ENCODE measurements at regions not wholly inside any gene's neighbourhood (a gene's known extent, or its start where the extent isn't known, plus 50 kb on each side); places are given as distances from the start of the nearest gene placed in this dataset.
"Not testable (repeated sequence)": the region's sequence is repeated elsewhere in the genome, so short reads cannot be mapped to it uniquely, and the experiment has no call there.

DNA sequence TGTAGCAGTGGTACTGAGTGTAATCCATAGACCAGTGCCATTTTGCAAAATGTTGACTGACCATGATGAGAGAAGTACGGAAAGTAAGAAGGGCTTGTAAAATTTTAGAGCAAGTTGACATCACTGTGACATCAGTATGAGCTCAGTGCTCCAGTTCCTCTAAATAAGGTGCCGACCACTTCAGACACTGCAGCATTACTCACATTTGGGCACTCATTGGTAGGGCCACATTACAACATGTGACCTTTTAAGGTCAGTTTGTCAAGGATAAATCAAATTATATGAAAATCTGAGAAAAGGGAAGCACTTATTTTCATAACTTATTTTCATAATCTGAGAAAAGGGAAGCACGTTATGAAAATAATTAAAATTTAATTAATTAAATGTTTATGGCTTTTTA is 128.0 kb upstream of the ERG start:
- Mint-ChIP-seq H3K4me1 (no peaks in the 10 kb centered on the region), H3K36me3 (ENCODE audit: low read depth) (no peaks in the 10 kb centered on the region), H3K4me3 (no peak overlapping the region), H3K9me3 (peaks cover 9% of the 10 kb centered on the region), H3K27me3 (peaks cover 7% of the 10 kb centered on the region), H3K27ac (no peak overlapping the region)
- DNase-seq (no peak), ATAC-seq (no peak)

DNA sequence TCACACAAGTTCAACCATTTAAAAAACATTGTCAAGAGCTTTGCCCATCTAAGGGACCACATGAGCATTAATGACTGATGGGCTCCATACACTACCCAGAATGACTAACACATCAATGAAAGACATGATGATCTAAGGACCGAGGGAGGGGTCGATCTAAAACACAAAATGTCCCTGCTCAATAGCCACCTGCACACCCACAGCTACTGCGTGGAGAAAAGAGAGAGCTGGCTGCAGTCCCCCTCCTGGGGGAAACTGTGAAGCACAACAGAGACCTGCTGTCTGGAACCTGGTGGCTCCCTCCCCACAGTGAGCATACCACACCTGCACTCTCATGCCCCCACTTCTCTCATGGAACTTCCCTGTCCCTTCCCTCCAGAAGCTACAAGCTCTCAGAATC is 130.1 kb upstream of the ERG start:
- Mint-ChIP-seq H3K4me3 (no peak overlapping the region), H3K27me3 (peaks cover 9% of the 10 kb centered on the region), H3K9me3 (peaks cover 20% of the 10 kb centered on the region), H3K4me1 (no peaks in the 10 kb centered on the region), H3K27ac (no peak overlapping the region), H3K36me3 (ENCODE audit: low read depth) (peaks cover 2% of the 10 kb centered on the region)
- ATAC-seq, result no peak
- no peak for DNase-seq

DNA sequence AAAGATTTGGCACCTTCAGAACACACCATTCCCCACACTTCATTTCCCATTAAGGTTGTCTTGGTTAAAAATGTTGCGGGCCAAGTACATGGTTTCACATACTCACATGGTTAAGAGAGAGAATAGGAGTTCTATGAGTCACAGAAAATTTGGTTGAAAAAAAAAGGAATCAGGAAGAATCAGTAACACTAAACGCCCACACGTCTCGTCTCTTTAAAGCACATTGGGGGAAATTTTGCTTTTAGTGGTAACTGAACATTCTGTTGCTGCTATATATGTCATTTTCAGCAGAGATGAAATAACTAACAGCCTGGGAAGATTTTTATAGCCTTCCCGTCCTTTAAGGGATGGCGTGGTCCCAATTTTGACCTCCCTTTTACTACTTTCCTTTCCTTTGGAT is 132.9 kb upstream of the ERG start:
- peaks cover 2% of the 10 kb centered on the region for H3K36me3 Mint-ChIP-seq (ENCODE audit: low read depth)
- ATAC-seq (no peak), DNase-seq (no peak)
- H3K27me3 Mint-ChIP-seq, result peaks cover 11% of the 10 kb centered on the region
- H3K4me1 Mint-ChIP-seq, result no peaks in the 10 kb centered on the region
- no peak overlapping the region for H3K4me3 Mint-ChIP-seq
- H3K9me3 Mint-ChIP-seq, result peaks cover 27% of the 10 kb centered on the region
- no peak overlapping the region for H3K27ac Mint-ChIP-seq

DNA sequence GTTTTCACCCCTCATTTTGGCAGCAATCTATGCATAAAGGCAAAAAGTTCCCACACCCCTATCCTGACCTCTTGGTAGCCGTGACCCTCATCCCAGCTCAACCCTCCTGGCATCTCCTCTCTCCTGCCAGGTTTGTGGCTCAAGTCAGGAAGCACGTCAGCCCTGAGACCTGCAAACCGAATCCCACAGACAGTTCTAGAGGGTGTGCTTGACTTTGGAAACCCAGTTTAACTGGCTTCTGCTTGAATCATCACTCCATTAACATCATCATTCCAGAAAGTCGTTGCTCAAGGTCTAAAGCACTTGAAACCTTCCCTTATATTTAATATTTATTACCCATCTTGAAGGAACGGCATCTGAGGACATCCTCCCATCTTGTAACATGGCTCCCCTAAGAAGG is 133.4 kb upstream of the ERG start:
- H3K9me3 Mint-ChIP-seq, result peaks cover 27% of the 10 kb centered on the region
- no peak for ATAC-seq

DNA sequence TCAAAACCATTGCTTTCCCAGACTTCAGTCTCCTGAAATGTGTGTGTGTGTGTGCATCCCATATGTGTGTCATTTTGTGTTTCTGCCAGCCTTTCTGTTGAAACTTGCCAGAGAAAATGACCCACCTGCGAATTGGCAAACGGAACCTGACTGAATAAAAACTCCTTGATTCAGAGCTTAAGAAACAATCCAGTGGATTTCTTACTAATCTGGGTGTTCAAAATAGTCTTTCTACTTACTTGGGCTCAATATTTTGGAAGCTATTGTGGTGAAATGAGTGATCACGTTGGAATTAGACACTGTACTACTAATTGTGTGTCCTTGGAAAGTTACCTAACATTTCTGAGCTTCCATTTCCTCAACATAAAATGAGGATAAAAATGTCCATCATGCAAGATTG is 138.9 kb upstream of the ERG start:
- DNase-seq (no peak), ATAC-seq (no peak)
- Mint-ChIP-seq H3K4me1 (peaks cover 11% of the 10 kb centered on the region), H3K27ac (no peak overlapping the region), H3K36me3 (ENCODE audit: low read depth) (peaks cover 5% of the 10 kb centered on the region), H3K9me3 (peaks cover 34% of the 10 kb centered on the region), H3K27me3 (peaks cover 8% of the 10 kb centered on the region), H3K4me3 (no peak overlapping the region)

More for the DNA sequence above, 133.4 kb upstream of the ERG start:
- H3K4me1 Mint-ChIP-seq, result no peaks in the 10 kb centered on the region
- H3K4me3 Mint-ChIP-seq, result no peak overlapping the region
- peaks cover 2% of the 10 kb centered on the region for H3K36me3 Mint-ChIP-seq (ENCODE audit: low read depth)
- peaks cover 11% of the 10 kb centered on the region for H3K27me3 Mint-ChIP-seq
- H3K27ac Mint-ChIP-seq, result no peak overlapping the region
- no peak for DNase-seq

DNA sequence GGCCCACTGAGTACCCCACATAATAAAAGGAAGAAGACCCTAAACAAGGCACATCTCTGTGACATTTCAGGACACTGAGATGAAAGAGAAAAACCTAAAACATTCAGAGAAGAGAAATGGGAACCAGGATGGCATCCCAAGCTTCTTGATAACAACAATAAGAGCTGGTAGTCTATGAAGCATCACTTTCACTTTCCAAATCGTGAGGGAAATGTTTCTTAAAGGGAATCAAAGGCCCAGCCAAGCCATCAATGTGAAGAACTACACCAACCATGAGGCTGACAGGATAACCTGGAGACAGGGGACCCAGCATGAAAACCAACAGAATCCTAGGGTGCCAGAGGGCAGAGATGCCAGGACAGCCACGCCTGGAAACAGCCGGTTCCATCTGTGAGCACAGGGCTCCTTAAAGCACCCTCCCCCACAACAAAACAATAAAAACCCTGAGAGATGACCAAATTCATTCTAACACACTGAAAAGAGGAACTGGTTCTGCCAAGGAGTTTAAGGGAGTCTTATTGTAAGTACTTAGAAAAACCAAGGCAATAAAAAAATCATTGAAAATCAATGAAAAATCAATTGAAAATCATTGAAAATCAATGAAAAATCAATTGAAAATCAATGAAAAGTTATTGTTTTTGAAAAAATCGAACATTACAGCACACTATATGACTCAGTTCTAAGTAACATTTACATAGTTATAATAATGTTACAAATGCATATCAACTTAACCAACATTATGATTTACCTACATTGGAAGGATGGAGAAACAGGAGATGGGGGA is 141.5 kb upstream of the ERG start:
- H3K9me3 Mint-ChIP-seq, result peaks cover 29% of the 10 kb centered on the region

DNA sequence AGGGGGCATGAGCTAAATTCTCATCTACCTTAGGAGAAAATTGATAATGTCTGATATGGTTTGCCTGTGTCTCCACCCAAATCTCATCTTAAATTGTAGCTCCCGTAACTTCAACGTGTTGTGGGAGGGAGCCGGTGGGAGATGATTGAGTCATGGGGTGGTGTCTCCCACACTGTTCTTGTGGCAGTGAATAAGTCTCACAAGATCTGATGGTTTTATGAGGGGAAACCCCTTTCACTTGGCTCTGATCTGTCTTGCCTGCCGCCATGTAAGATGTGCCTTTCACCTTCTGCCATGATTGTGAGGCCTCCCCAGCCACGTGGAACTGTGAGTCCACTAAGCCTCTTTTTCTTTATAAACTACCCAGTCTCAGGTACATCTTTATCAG is 142.1 kb upstream of the ERG start:
- not testable (repeated sequence) for H3K36me3 Mint-ChIP-seq (ENCODE audit: low read depth); ATAC-seq; H3K27ac Mint-ChIP-seq; H3K4me3 Mint-ChIP-seq; DNase-seq
- Mint-ChIP-seq H3K4me1 (peaks cover 13% of the 10 kb centered on the region), H3K27me3 (peaks cover 10% of the 10 kb centered on the region), H3K9me3 (peaks cover 23% of the 10 kb centered on the region)

More for the DNA sequence above, 141.5 kb upstream of the ERG start:
- ATAC-seq (no peak), DNase-seq (no peak)
- no peak overlapping the region for H3K4me3 Mint-ChIP-seq
- no peak overlapping the region for H3K27ac Mint-ChIP-seq
- peaks cover 11% of the 10 kb centered on the region for H3K4me1 Mint-ChIP-seq
- H3K27me3 Mint-ChIP-seq, result peaks cover 11% of the 10 kb centered on the region
- H3K36me3 Mint-ChIP-seq (ENCODE audit: low read depth), result peaks cover 3% of the 10 kb centered on the region

DNA sequence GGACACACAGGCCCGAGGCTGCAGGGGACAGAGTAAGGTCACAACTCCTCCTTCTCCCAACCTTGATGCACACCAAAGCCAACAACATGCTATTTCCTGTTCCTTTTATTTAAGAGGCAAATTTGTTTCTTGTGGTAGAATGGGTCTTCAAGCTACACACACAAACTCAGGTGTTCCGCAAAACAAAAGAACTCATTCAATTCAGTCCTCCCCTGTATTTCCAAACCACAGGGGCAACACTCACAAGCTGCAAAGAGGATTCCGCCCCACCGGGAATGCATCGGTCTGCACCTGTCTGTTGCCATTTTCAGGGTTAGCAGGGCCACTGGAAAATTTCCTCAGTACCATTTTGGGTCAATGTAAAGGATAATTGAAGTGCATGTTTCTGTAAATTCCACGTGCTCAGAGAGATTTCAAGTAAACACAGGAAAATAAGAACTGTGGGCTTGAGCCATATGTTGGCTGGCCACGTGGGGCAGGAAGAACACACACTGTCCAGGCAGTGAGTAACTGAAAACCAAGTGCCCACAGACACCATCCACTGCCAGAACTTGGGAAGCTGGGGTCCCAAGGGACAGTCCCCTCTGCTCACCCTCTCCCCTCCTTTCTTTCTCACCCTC is 145.2 kb upstream of the ERG start:
- ATAC-seq (no peak), DNase-seq (no peak)
- Mint-ChIP-seq H3K4me1 (peaks cover 28% of the 10 kb centered on the region), H3K4me3 (no peak overlapping the region), H3K27me3 (peaks cover 12% of the 10 kb centered on the region), H3K36me3 (ENCODE audit: low read depth) (peaks cover 3% of the 10 kb centered on the region), H3K9me3 (peaks cover 28% of the 10 kb centered on the region), H3K27ac (no peak overlapping the region)

DNA sequence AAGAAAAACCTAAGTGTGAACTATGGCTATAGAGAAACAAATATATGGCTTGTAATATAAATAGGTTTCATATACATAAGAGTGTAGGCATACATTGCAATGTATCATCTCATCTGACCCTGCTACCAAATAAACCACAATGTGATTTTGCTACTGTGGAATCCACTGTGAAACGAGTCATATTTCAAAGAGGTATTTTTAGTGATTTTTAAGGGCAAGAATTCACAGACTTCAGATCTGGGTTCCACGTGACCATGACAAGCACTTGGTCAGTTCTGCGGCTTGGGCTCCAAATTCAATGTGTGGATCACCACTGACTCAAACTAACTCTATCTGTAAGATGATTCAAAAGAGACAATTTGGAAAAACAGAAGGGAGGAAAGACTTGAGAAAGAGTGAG is 147.0 kb upstream of the ERG start:
- no peak overlapping the region for H3K27ac Mint-ChIP-seq
- peaks cover 12% of the 10 kb centered on the region for H3K27me3 Mint-ChIP-seq
- H3K36me3 Mint-ChIP-seq (ENCODE audit: low read depth), result peaks cover under 1% of the 10 kb centered on the region
- ATAC-seq, result peak; percentile 46
- H3K4me3 Mint-ChIP-seq, result no peak overlapping the region
- peaks cover 22% of the 10 kb centered on the region for H3K4me1 Mint-ChIP-seq
- no peak for DNase-seq
- H3K9me3 Mint-ChIP-seq, result peaks cover 16% of the 10 kb centered on the region

DNA sequence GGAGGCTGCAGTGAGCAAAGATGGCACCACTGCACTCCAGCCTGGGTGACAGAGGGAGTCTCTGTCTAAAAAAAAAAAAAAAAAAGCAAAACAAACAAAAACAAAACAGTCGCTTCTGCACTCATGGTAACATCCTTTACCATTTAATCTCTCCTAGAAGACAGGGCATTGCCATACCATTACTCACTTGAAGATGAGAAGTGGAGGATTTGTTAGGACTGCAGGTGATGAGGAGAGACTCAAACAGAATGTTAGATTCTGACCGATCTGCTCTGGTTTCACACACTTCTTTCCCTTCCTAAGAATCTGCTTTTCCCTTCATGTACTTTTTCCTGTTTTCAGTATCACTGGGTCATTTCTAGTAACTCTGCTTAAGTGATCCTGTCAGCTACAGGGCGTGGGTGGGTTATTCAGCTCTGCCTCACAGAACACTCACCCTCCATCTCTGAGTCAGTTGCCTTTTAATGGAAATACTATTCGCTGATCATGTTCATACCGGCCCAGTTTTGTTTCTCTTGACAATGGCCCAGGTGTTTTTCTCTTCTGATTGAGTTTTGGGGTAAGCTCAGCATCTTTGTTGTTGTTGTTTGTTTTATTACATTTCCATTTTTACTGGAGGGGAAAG is 148.0 kb upstream of the ERG start:
- peaks cover 22% of the 10 kb centered on the region for H3K4me1 Mint-ChIP-seq
- peak overlapping the region; percentile 73 for H3K27ac Mint-ChIP-seq
- H3K36me3 Mint-ChIP-seq (ENCODE audit: low read depth), result no peaks in the 10 kb centered on the region
- H3K9me3 Mint-ChIP-seq, result peaks cover 10% of the 10 kb centered on the region
- no peak overlapping the region for H3K4me3 Mint-ChIP-seq
- ATAC-seq (peak; percentile 74), DNase-seq (peak; percentile 7)
- H3K27me3 Mint-ChIP-seq, result peaks cover 12% of the 10 kb centered on the region

DNA sequence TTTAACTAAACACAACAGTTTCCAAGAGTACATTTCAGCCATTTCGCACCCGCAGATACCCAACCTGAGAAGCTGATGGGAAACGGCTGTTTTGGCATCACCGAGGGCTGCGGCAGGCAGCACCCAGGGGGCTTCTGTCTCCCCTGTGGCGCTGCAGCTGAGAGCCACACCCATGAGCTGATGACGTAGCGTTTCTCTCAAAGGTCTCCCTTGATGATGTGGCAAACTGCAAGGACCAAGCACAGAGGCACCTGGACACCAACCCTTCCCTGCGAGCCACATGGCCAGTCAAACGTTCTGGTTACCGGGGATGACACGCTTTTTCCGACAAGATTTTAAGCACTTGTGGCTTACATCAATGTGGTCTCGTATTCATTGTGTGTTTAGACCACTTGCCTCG is 150.8 kb upstream of the ERG start:
- no peak for ATAC-seq
- H3K4me1 Mint-ChIP-seq, result peaks cover 22% of the 10 kb centered on the region
- no peak overlapping the region for H3K4me3 Mint-ChIP-seq
- peaks cover 5% of the 10 kb centered on the region for H3K9me3 Mint-ChIP-seq
- H3K27ac Mint-ChIP-seq, result no peak overlapping the region
- H3K27me3 Mint-ChIP-seq, result peaks cover 12% of the 10 kb centered on the region
- no peaks in the 10 kb centered on the region for H3K36me3 Mint-ChIP-seq (ENCODE audit: low read depth)
- DNase-seq, result no peak

DNA sequence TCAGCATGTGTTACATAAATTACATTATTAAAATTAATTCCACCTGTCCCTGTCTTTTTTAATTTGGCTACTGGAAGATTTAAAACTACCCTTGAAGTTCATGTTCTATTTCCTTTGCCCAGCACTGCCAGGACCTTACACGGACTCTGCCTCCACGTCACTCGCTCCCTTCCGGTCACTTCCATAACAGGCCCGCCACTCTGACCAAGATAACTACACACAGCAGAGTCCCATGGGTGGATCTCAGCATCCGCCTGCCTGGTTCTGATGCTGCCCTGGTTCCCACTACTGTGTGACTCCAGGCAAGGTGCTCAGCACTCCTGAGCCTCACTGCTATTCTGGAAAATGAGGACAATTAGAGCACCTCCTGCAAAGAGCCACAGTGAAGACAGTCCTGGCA is 153.3 kb upstream of the ERG start:
- Mint-ChIP-seq H3K4me1 (peaks cover 8% of the 10 kb centered on the region), H3K27me3 (peaks cover 10% of the 10 kb centered on the region), H3K9me3 (peaks cover under 1% of the 10 kb centered on the region), H3K27ac (no peak overlapping the region), H3K4me3 (no peak overlapping the region), H3K36me3 (ENCODE audit: low read depth) (no peaks in the 10 kb centered on the region)
- DNase-seq, result no peak
- no peak for ATAC-seq

DNA sequence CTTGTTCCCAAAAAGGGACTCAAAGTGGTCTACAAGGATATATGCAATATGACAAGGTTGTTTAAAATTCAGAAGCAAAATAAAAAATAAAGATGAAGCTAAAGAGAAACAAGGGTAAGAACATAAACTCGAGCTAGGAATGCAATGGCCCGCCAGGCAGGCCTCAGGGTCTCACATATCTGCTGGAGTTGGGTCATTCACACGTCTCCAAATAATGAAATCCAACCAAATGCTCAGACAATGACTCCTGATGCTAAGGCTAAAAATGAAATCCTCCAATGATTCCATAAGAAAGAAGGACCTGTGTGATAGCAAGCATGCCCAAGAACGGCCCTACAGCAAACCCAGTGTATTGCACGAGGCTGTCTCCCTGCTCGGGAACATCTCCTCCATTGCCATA is 153.3 kb upstream of the ETS2 start:
- peaks cover 17% of the 10 kb centered on the region for H3K27me3 Mint-ChIP-seq
- H3K4me1 Mint-ChIP-seq, result peaks cover 2% of the 10 kb centered on the region
- H3K36me3 Mint-ChIP-seq (ENCODE audit: low read depth), result no peaks in the 10 kb centered on the region
- H3K9me3 Mint-ChIP-seq, result no peaks in the 10 kb centered on the region
- no peak overlapping the region for H3K27ac Mint-ChIP-seq
- no peak for DNase-seq
- no peak overlapping the region for H3K4me3 Mint-ChIP-seq
- ATAC-seq, result no peak

DNA sequence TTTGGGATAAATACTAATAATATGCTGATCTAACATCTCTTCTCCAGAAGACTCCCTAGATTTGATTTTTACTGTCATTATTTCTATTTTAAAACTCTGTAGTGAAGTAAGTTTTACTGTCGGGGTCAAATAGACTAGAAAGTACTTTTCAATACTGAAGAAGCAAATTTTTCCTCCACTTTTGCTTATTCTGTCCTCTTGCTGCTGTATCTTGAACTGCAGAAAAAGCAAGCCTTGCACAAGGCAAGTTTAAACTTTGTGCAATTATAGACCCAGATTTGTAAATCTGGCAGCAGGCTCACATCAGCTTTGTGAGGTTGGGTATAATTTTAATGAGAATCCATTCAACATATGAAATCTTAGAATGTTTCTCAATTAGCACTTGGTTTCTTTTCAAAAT is 151.1 kb upstream of the ETS2 start:
- Mint-ChIP-seq H3K27me3 (peaks cover 32% of the 10 kb centered on the region), H3K27ac (no peak overlapping the region), H3K4me1 (peaks cover under 1% of the 10 kb centered on the region), H3K9me3 (no peaks in the 10 kb centered on the region), H3K4me3 (no peak overlapping the region), H3K36me3 (ENCODE audit: low read depth) (no peaks in the 10 kb centered on the region)
- DNase-seq, result no peak
- no peak for ATAC-seq

DNA sequence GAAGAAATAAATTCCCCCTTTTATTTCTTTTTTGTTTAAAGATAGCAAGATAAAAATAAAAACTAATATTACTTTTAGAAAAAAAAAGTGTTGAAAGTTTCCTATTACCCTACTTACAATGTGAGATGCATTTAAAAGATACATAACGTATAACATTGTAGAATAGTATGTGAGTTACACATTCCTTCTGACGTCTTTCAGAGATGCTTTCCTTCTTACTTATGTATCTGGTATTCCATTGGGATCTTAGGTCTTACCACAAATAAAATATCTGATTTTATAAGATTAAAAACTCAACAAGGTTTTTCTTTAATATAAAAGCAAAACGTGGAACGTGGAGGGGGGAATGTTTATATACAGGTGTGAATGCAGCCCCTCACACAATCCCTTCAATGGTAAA is 147.2 kb upstream of the ETS2 start:
- Mint-ChIP-seq H3K4me3 (no peak overlapping the region), H3K27me3 (peaks cover 54% of the 10 kb centered on the region), H3K36me3 (ENCODE audit: low read depth) (no peaks in the 10 kb centered on the region), H3K4me1 (peaks cover 10% of the 10 kb centered on the region), H3K9me3 (no peaks in the 10 kb centered on the region), H3K27ac (no peak overlapping the region)
- DNase-seq (no peak), ATAC-seq (no peak)
